GM12891 (cell line): ENCODE measurements at regions not wholly inside any gene's neighbourhood (a gene's known extent, or its start where the extent isn't known, plus 50 kb on each side); places are given as distances from the start of the nearest gene placed in this dataset.

ENCODE experiments used
- POLR2A ChIP-seq: IDR thresholded peaks from 2 replicates; pipeline ENCODE4 v1.6.1; 2011; ENCODE audit warnings: low read depth, low read length, control low read depth
- POLR2AphosphoS5 ChIP-seq: IDR thresholded peaks from 2 replicates; pipeline ENCODE4 v1.6.1; 2011; ENCODE audit warnings: low read depth, low read length, control low read depth
- POU2F2 ChIP-seq: IDR thresholded peaks from 2 replicates; pipeline ENCODE4 v1.6.1; 2011; ENCODE audit warnings: low read depth, mild to moderate bottlenecking, control low read depth, low read length, moderate library complexity
- TAF1 ChIP-seq: IDR thresholded peaks from 2 replicates; pipeline ENCODE4 v1.6.1; 2011; ENCODE audit warnings: low read depth, low read length, control low read depth

GRCh38 chr11:32231909-32232493, 141.1 kb downstream of the RCN1 start:
- TF ChIP-seq POLR2A, result no peak
- TF ChIP-seq POLR2AphosphoS5, result no peak
- TF ChIP-seq POU2F2, result no peak
- no peak for TF ChIP-seq TAF1
